ENCODE measurements at regions not wholly inside any gene's neighbourhood (a gene's known extent, or its start where the extent isn't known, plus 50 kb on each side); places are given as distances from the start of the nearest gene placed in this dataset.

DNA sequence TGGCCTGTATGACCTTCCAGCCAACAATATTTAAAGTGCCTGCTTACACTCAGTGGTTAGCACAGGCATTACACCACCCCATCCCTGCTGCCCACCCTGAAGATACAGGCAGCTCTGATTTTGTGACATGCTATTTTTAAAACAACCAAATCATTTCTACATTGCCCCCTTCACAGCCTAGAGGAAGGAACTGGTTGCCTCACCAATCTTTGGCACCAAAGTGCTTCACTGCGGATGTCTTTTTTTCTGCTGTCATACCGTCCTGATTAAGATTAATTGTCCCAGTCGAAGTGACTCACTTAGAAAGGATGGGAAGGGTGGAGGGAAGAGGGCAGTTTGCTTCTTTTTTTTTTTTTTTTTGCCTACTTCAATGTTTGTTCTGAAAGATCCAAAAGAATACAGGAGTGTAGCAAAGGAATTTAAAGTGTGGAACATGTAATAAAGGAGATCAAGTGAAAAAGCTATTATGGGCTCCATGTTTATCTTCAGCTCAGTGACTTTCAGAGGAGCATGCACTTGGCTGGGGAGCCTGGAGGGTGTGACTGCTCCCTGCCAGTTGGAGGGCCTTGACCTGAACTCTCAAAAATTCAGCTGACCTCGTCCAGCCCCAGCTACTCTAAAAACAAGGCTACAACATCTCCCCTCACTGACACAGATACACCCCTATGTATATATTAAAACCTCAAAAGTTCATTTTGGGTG, 501.1 kb upstream of the TNP1 start:
- ChIA-PET POLR2A (no interaction called here), CTCF (interaction anchor here (1.0 kb wide), 1 partner anchor 19 kb away, joined by 4 read pairs; no protein-coding TSS in a partner anchor)
- no peak for DNase-seq (ENCODE audit: extremely low spot score)
- TF ChIP-seq, protein P1, sequence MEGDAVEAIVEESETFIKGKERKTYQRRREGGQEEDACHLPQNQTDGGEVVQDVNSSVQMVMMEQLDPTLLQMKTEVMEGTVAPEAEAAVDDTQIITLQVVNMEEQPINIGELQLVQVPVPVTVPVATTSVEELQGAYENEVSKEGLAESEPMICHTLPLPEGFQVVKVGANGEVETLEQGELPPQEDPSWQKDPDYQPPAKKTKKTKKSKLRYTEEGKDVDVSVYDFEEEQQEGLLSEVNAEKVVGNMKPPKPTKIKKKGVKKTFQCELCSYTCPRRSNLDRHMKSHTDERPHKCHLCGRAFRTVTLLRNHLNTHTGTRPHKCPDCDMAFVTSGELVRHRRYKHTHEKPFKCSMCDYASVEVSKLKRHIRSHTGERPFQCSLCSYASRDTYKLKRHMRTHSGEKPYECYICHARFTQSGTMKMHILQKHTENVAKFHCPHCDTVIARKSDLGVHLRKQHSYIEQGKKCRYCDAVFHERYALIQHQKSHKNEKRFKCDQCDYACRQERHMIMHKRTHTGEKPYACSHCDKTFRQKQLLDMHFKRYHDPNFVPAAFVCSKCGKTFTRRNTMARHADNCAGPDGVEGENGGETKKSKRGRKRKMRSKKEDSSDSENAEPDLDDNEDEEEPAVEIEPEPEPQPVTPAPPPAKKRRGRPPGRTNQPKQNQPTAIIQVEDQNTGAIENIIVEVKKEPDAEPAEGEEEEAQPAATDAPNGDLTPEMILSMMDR (IDR thresholded peaks at IDR 0.05; ENCODE audit: control extremely low read depth, extremely low read depth, low read depth, missing control alignments), result no peak

DNA sequence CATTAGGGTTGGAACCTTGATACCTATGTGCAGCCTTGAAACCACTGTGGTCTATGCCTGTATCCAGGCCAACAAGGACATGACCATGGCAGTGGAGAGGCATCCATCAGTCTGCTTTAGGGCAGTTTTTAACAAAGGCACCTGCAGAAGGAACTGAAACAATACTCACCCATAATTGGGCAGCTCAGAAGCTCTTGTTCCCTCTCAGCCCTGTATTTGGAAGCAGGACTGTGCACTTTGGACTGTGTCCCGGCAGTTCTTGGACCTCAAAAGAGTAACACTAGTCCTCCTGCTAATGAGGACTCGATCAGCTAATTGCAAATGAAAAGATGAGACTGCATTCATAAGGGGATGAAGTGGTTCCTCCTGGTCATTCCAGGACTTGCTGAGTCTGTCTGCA, 500.2 kb upstream of the TNP1 start:
- TF ChIP-seq, protein P1 (IDR thresholded peaks at IDR 0.05; ENCODE audit: control extremely low read depth, extremely low read depth, low read depth, missing control alignments), result no peak
- DNase-seq (ENCODE audit: extremely low spot score), result no peak
- CTCF ChIA-PET, result no interaction called here
- POLR2A ChIA-PET, result no interaction called here

DNA sequence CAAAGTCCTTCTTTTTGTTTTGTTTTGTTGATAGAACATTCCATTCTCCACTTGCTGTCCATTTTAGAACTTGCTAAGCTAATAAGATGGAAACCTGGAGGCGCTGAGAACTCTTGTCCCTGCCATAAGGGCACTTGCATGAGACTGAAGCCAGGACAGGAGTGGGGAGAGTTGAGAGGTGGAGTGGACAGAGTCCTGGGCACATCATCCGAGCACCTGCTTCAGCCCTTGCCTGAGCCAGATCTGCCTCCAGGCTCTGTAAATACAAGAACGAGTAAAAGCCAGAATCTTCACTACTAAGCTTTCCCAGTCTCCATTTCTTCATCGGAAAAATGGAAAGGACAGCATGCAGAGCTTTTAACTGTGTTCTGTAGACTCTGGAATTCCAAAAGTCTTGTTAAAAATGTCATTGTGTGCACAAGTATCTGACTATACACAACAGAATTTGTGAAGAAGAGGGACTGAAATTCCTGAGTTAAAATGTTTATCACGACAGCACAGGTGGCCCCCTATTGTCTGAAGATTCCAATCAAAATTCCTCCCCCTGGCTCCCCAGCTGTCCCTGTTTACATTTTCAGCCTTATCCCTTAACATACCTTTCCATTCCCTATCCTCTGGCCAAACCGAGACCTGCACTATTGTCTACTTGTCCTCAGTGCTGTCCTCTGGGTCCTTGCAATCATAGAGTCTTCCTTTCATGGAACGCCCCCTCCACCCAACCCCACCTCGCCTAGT, 498.2 kb upstream of the TNP1 start:
- CTCF ChIA-PET, result interaction anchor here (0.8 to 1.4 kb wide), 2 partner anchors 12 to 18 kb away, joined by 3 read pairs; no protein-coding TSS in a partner anchor
- DNase-seq (ENCODE audit: extremely low spot score), result no peak
- TF ChIP-seq, protein P1 (IDR thresholded peaks at IDR 0.05; ENCODE audit: control extremely low read depth, extremely low read depth, low read depth, missing control alignments), result no peak
- POLR2A ChIA-PET, result no interaction called here

DNA sequence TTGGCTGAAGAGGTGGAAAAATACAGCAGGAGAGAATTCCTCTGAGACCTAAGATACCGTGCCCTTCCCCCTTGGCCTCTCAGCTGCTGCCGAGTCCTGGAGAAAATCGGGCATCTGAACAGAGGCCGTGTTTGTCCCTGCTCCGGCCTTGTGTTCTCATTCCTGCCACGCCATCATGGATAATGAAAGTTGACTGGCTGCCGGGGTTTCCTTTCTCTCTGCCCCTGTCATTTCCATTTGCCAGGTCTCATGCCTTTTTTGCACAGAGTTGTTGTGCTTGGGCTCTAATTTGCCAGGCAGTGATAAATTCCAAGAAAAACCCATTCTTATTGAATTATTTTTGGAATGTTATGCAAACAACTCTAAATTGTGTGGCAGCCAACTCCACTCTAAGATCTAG, 496.9 kb upstream of the TNP1 start:
- ChIA-PET CTCF (interaction anchor here (1.6 kb wide), 1 partner anchor 13 kb away, joined by 5 read pairs; no protein-coding TSS in a partner anchor), POLR2A (no interaction called here)
- TF ChIP-seq, protein P1 (IDR thresholded peaks at IDR 0.05; ENCODE audit: control extremely low read depth, extremely low read depth, low read depth, missing control alignments), result no peak
- no peak for DNase-seq (ENCODE audit: extremely low spot score)

DNA sequence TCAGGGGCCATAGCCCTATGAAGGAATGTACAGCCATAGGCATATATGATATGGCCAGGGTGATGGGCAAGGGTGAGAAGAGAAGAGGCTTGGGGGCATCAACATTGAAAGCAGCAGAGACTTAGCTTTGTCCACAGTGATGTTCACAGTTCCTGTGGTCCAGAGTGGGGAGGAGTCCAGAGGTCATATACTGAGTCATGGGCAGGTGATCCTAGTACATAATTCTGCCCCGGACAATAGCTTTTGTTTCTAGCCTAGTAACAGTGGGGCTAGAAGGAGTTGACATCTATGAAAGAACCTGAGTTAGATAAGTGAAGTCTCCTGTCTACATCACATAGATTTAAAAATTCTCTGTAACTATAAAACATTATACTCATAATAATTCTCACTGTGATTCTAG, 496.3 kb upstream of the TNP1 start:
- TF ChIP-seq, protein P1 (IDR thresholded peaks at IDR 0.05; ENCODE audit: control extremely low read depth, extremely low read depth, low read depth, missing control alignments), result no peak
- ChIA-PET CTCF (interaction anchor here (1.6 kb wide), 1 partner anchor 14 kb away, joined by 5 read pairs; no protein-coding TSS in a partner anchor), POLR2A (no interaction called here)
- no peak for DNase-seq (ENCODE audit: extremely low spot score)

DNA sequence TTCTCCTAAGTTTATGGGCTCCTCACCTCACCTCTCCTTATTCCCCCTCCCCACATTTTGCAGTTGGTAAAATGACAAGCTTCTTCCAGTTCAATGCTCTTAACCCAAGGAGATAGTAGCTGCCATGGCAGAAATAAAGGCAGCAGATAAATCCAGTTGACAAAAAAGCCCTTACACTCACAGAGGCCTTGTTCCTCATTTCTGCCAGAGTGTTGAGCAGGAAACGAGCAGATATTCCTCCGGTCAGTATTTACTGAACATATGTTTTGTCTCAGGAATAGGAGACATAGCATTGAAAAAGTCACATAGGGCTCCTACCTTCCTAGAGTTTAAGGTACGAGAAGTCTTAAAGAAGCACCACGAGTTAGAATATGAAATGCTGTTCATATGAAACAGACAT, 493.7 kb upstream of the TNP1 start:
- ChIA-PET CTCF (interaction anchor here (1.4 kb wide), 1 partner anchor 10 kb away, joined by 4 read pairs; no protein-coding TSS in a partner anchor), POLR2A (no interaction called here)
- DNase-seq (ENCODE audit: extremely low spot score), result no peak
- TF ChIP-seq, protein P1 (IDR thresholded peaks at IDR 0.05; ENCODE audit: control extremely low read depth, extremely low read depth, low read depth, missing control alignments), result no peak

Measured in GM10248 (cell line).